Astrocyte (in vitro differentiated cells and primary cell): ENCODE measurements at regions not wholly inside any gene's neighbourhood (a gene's known extent, or its start where the extent isn't known, plus 50 kb on each side); places are given as distances from the start of the nearest gene placed in this dataset.
A peak's percentile ranks its signal among the peaks of the same experiment; 100 is the strongest.

Experiments used
- DNase-seq: peaks from one replicate; pipeline ENCODE4 v3.0.0-alpha.2; 2010; ENCODE audit warnings: low read depth
- FAIRE-seq: peaks from 2 replicates; lab custom pipeline; 2011; peaks lifted over from hg19 to GRCh38; lab: Jason Lieb, UNC
- H2AFZ ChIP-seq: 2 replicates; pipeline ENCODE4 v1.6.0; 2012; ENCODE audit warnings: low read depth, low read length, inconsistent platforms
- H3K27ac ChIP-seq: 2 replicates; pipeline ENCODE4 v1.5.1; 2011; ENCODE audit warnings: low read depth, low read length, inconsistent platforms
- H3K27me3 ChIP-seq: 2 replicates; pipeline ENCODE4 v1.6.0; 2011; ENCODE audit warnings: low read length, inconsistent platforms; ENCODE audit not compliant: insufficient read depth
- H3K36me3 ChIP-seq: 2 replicates; pipeline ENCODE4 v1.5.1; 2011; ENCODE audit warnings: low read length, inconsistent platforms; ENCODE audit not compliant: insufficient read depth
- H3K4me1 ChIP-seq: 2 replicates; pipeline ENCODE4 v1.5.1; 2011; ENCODE audit warnings: low read length, inconsistent platforms; ENCODE audit not compliant: insufficient read depth
- H3K4me2 ChIP-seq: 2 replicates; pipeline ENCODE4 v1.6.0; 2012; ENCODE audit warnings: low read length, inconsistent platforms
- H3K4me3 ChIP-seq: 2 replicates; pipeline ENCODE4 v1.5.1; 2011; ENCODE audit warnings: low read depth, mild to moderate bottlenecking, low read length, inconsistent platforms; ENCODE audit not compliant: insufficient read depth
- H3K79me2 ChIP-seq: 2 replicates; pipeline ENCODE4 v1.6.0; 2012; ENCODE audit warnings: mild to moderate bottlenecking, low read length, inconsistent platforms; ENCODE audit not compliant: insufficient read depth
- H3K9ac ChIP-seq: 2 replicates; pipeline ENCODE4 v1.6.0; 2012; ENCODE audit warnings: mild to moderate bottlenecking, low read length, inconsistent platforms
- H3K9me3 ChIP-seq: 2 replicates; pipeline ENCODE4 v1.5.1; 2012; ENCODE audit warnings: low read depth, mild to moderate bottlenecking, low read length, inconsistent platforms; ENCODE audit not compliant: insufficient read depth
- H4K20me1 ChIP-seq: 2 replicates; pipeline ENCODE4 v1.6.0; 2012; ENCODE audit warnings: low read length, inconsistent platforms; ENCODE audit not compliant: insufficient read depth
- H3K27ac Mint-ChIP-seq: one replicate; pipeline ENCODE4 v1.8.0; 2021; ENCODE audit warnings: mild to moderate bottlenecking, mixed read lengths; ENCODE audit not compliant: unreplicated experiment
- H3K27me3 Mint-ChIP-seq: one replicate; pipeline ENCODE4 v1.8.0; 2021; ENCODE audit warnings: low read depth, mixed read lengths; ENCODE audit not compliant: unreplicated experiment
- H3K36me3 Mint-ChIP-seq: one replicate; pipeline ENCODE4 v1.8.0; 2021; ENCODE audit warnings: low read depth, mixed read lengths; ENCODE audit not compliant: unreplicated experiment
- H3K4me1 Mint-ChIP-seq: one replicate; pipeline ENCODE4 v1.8.0; 2021; ENCODE audit warnings: low read depth, mixed read lengths; ENCODE audit not compliant: unreplicated experiment
- H3K4me3 Mint-ChIP-seq: one replicate; pipeline ENCODE4 v1.8.0; 2021; ENCODE audit warnings: mild to moderate bottlenecking, moderate library complexity, mixed read lengths; ENCODE audit not compliant: unreplicated experiment
- H3K9me3 Mint-ChIP-seq: one replicate; pipeline ENCODE4 v1.8.0; 2021; ENCODE audit warnings: mild to moderate bottlenecking, mixed read lengths; ENCODE audit not compliant: unreplicated experiment
- CTCF ChIP-seq: IDR thresholded peaks from 2 replicates; pipeline ENCODE4 v1.5.1; 2011; ENCODE audit warnings: low read depth, mild to moderate bottlenecking, inconsistent platforms, low read length, moderate library complexity; ENCODE audit not compliant: insufficient read depth
- EZH2 ChIP-seq: IDR thresholded peaks from 2 replicates; pipeline ENCODE4 v1.6.1; 2012; ENCODE audit warnings: mild to moderate bottlenecking, low read length, inconsistent platforms; ENCODE audit not compliant: insufficient read depth

GRCh38 chr18:22471546-22472131, 53.9 kb upstream of the CTAGE1 start:
- Mint-ChIP-seq H3K4me1 (peaks cover 45% of the 10 kb centered on the region), H3K27ac (no peak overlapping the region), H3K4me3 (no peak overlapping the region), H3K27me3 (peaks cover 6% of the 10 kb centered on the region), H3K9me3 (no peaks in the 10 kb centered on the region), H3K36me3 (peaks cover 2% of the 10 kb centered on the region)
- Histone ChIP-seq H3K9ac (peak overlapping the region; percentile 72), H3K36me3 (no peaks in the 10 kb centered on the region), H3K4me3 (no peak overlapping the region), H2AFZ (no peak overlapping the region), H3K27me3 (no peaks in the 10 kb centered on the region), H3K9me3 (peaks cover 4% of the 10 kb centered on the region), H3K4me2 (peak overlapping the region; percentile 67), H4K20me1 (no peaks in the 10 kb centered on the region), H3K27ac (peak overlapping the region; percentile 94), H3K4me1 (peaks cover 52% of the 10 kb centered on the region), H3K79me2 (no peaks in the 10 kb centered on the region)
- peak; percentile 66 for DNase-seq
- no peak for TF ChIP-seq CTCF
- no peak for TF ChIP-seq EZH2
- FAIRE-seq = no peak

- H3K79me2 ChIP-seq = no peaks in the 10 kb centered on the region
- no peak overlapping the region for H3K9ac ChIP-seq
- no peaks in the 10 kb centered on the region for H3K27me3 ChIP-seq
- no peak overlapping the region for H2AFZ ChIP-seq
- H4K20me1 ChIP-seq = no peaks in the 10 kb centered on the region
- no peak overlapping the region for H3K4me2 ChIP-seq
- H3K27ac Mint-ChIP-seq = no peak overlapping the region
- peaks cover 35% of the 10 kb centered on the region for H3K4me1 Mint-ChIP-seq
- peaks cover 38% of the 10 kb centered on the region for H3K4me1 ChIP-seq
- peaks cover 2% of the 10 kb centered on the region for H3K36me3 Mint-ChIP-seq
- TF ChIP-seq CTCF (no peak), EZH2 (no peak)
- no peaks in the 10 kb centered on the region for H3K9me3 Mint-ChIP-seq
- FAIRE-seq (no peak), DNase-seq (no peak)
- H3K27me3 Mint-ChIP-seq = peaks cover 6% of the 10 kb centered on the region
- H3K36me3 ChIP-seq = no peaks in the 10 kb centered on the region
- H3K27ac ChIP-seq = no peak overlapping the region
- no peak overlapping the region for H3K4me3 ChIP-seq
- peaks cover 4% of the 10 kb centered on the region for H3K9me3 ChIP-seq
- H3K4me3 Mint-ChIP-seq = no peak overlapping the region
Measured at GRCh38 chr18:22473366-22473765, 55.7 kb upstream of the CTAGE1 start.

- Histone ChIP-seq H3K9ac (no peak overlapping the region), H2AFZ (no peak overlapping the region), H3K4me2 (no peak overlapping the region), H3K27me3 (no peaks in the 10 kb centered on the region), H3K79me2 (no peaks in the 10 kb centered on the region), H3K4me1 (peaks cover 17% of the 10 kb centered on the region), H4K20me1 (no peaks in the 10 kb centered on the region), H3K27ac (no peak overlapping the region), H3K4me3 (no peak overlapping the region), H3K9me3 (no peaks in the 10 kb centered on the region), H3K36me3 (no peaks in the 10 kb centered on the region)
- Mint-ChIP-seq H3K4me1 (peaks cover 16% of the 10 kb centered on the region), H3K27ac (no peak overlapping the region), H3K36me3 (peaks cover 2% of the 10 kb centered on the region), H3K4me3 (no peak overlapping the region), H3K27me3 (peaks cover 6% of the 10 kb centered on the region), H3K9me3 (no peaks in the 10 kb centered on the region)
- DNase-seq = no peak
- TF ChIP-seq CTCF = no peak
- TF ChIP-seq EZH2 = no peak
- FAIRE-seq = no peak
Measured at GRCh38 chr18:22475426-22476100, 57.8 kb upstream of the CTAGE1 start.
